ENCODE measurements at regions not wholly inside any gene's neighbourhood (a gene's known extent, or its start where the extent isn't known, plus 50 kb on each side); places are given as distances from the start of the nearest gene placed in this dataset.

GRCh38 chr2:223273995-223274394 lies 222.0 kb downstream of the KCNE4 start:
- Histone ChIP-seq H3K14ac (ENCODE audit: insufficient read depth, low read length) (no peak overlapping the region), H2BK12ac (ENCODE audit: insufficient read length, low read depth, low read length) (no peak overlapping the region), H3K27me3 (ENCODE audit: insufficient read depth, low read length) (no peaks in the 10 kb centered on the region), H3K56ac (ENCODE audit: insufficient read length, low read depth, low read length) (no peak overlapping the region), H3K9me3 (ENCODE audit: control insufficient read depth, low read depth, low read length) (no peaks in the 10 kb centered on the region), H2BK20ac (ENCODE audit: low read depth, low read length, poor library complexity, severe bottlenecking) (no peak overlapping the region), H3K27ac (ENCODE audit: insufficient read length, low read depth, low read length) (no peak overlapping the region), H2BK120ac (ENCODE audit: low read depth, low read length, poor library complexity, severe bottlenecking) (no peak overlapping the region), H3K4ac (ENCODE audit: low read depth, low read length) (no peak overlapping the region), H4K5ac (ENCODE audit: insufficient read length, low read depth, low read length) (no peak overlapping the region), H4K20me1 (ENCODE audit: control insufficient read depth, insufficient read depth, insufficient read length) (no peaks in the 10 kb centered on the region), H3K9ac (ENCODE audit: extremely low read depth, insufficient read length, low read length) (no peak overlapping the region), H3K23ac (ENCODE audit: insufficient read length, low read depth, low read length) (no peak overlapping the region), H2AFZ (ENCODE audit: low read length) (no peak overlapping the region), H3K23me2 (ENCODE audit: insufficient read length, low read depth, low read length, poor library complexity, severe bottlenecking) (no peaks in the 10 kb centered on the region), H4K91ac (ENCODE audit: insufficient read length, low read depth, low read length) (no peak overlapping the region), H3K4me2 (ENCODE audit: insufficient read depth, insufficient read length, low read length) (no peak overlapping the region), H2BK15ac (ENCODE audit: low read depth, low read length) (no peak overlapping the region), H3K79me1 (ENCODE audit: insufficient read depth, low read depth, low read length, poor library complexity, severe bottlenecking) (no peaks in the 10 kb centered on the region), H3K4me1 (ENCODE audit: insufficient read depth, low read length) (no peaks in the 10 kb centered on the region), H4K8ac (replicated peaks; ENCODE audit: insufficient read length, low read depth, low read length) (no peak overlapping the region), H2AK5ac (ENCODE audit: insufficient read length, low read length) (no peak overlapping the region), H3T11ph (ENCODE audit: low read length) (no peak overlapping the region), H2BK5ac (ENCODE audit: insufficient read length, low read length) (no peak overlapping the region), H3K79me2 (ENCODE audit: insufficient read depth, low read length) (no peaks in the 10 kb centered on the region), H3K18ac (ENCODE audit: insufficient read length, low read depth, low read length) (no peak overlapping the region)
- H3K4me1 Mint-ChIP-seq: no peaks in the 10 kb centered on the region
- TF ChIP-seq, protein P1, sequence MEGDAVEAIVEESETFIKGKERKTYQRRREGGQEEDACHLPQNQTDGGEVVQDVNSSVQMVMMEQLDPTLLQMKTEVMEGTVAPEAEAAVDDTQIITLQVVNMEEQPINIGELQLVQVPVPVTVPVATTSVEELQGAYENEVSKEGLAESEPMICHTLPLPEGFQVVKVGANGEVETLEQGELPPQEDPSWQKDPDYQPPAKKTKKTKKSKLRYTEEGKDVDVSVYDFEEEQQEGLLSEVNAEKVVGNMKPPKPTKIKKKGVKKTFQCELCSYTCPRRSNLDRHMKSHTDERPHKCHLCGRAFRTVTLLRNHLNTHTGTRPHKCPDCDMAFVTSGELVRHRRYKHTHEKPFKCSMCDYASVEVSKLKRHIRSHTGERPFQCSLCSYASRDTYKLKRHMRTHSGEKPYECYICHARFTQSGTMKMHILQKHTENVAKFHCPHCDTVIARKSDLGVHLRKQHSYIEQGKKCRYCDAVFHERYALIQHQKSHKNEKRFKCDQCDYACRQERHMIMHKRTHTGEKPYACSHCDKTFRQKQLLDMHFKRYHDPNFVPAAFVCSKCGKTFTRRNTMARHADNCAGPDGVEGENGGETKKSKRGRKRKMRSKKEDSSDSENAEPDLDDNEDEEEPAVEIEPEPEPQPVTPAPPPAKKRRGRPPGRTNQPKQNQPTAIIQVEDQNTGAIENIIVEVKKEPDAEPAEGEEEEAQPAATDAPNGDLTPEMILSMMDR (conservative IDR thresholded peaks at IDR 0.05): no peak
- no peaks in the 10 kb centered on the region for H3K36me3 Mint-ChIP-seq (ENCODE audit: insufficient read depth in 1 of 3, low read depth in 3 of 3)
- no peaks in the 10 kb centered on the region for H3K9me3 Mint-ChIP-seq
- H3K27me3 Mint-ChIP-seq (ENCODE audit: low read depth): peaks cover 1% of the 10 kb centered on the region; the same call in 1 of the 2 replicates
- DNase-seq: no peak
- H3K4me3 Mint-ChIP-seq: no peak overlapping the region
- H3K27ac Mint-ChIP-seq: no peak overlapping the region

Data from H9 (cell line).